Fibroblast of peridontal ligament (primary cell): ENCODE measurements at regions not wholly inside any gene's neighbourhood (a gene's known extent, or its start where the extent isn't known, plus 50 kb on each side); places are given as distances from the start of the nearest gene placed in this dataset.
"Not testable (repeated sequence)": the region's sequence is repeated elsewhere in the genome, so short reads cannot be mapped to it uniquely, and the experiment has no call there.

ENCODE experiments used
- DNase-seq: peaks from one replicate; pipeline ENCODE4 v3.0.0-alpha.2; 2010; ENCODE audit errors: extremely low read depth

DNA sequence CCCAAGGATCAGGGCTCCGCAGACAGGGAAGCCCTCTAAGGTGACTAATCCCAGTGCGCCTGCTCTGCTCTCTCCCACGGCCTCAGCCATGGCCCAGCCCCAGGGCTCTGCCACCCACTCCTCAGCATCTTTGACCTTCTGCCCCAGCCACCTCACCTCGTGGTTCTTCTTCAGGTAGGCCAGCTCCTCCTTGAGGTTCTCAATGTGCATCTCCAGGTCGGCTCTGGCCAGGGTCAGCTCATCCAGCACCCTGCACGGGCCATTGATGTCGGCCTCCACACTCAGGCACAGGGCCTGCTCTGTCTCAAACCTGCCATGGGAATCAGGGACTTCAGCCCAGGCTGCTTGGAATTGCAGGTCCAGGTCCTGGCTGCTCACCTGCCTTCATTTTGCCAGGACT, 128.4 kb downstream of the TNFRSF13B start:
- DNase-seq = not testable (repeated sequence)

- not testable (repeated sequence) for DNase-seq
Measured at GRCh38 chr17:16842346-16842745, 129.6 kb downstream of the TNFRSF13B start.

GRCh38 chr17:16841896-16842295, 130.0 kb downstream of the TNFRSF13B start:
- DNase-seq = not testable (repeated sequence)

- not testable (repeated sequence) for DNase-seq
Measured at GRCh38 chr17:16840219-16840618, 131.7 kb downstream of the TNFRSF13B start.

DNA sequence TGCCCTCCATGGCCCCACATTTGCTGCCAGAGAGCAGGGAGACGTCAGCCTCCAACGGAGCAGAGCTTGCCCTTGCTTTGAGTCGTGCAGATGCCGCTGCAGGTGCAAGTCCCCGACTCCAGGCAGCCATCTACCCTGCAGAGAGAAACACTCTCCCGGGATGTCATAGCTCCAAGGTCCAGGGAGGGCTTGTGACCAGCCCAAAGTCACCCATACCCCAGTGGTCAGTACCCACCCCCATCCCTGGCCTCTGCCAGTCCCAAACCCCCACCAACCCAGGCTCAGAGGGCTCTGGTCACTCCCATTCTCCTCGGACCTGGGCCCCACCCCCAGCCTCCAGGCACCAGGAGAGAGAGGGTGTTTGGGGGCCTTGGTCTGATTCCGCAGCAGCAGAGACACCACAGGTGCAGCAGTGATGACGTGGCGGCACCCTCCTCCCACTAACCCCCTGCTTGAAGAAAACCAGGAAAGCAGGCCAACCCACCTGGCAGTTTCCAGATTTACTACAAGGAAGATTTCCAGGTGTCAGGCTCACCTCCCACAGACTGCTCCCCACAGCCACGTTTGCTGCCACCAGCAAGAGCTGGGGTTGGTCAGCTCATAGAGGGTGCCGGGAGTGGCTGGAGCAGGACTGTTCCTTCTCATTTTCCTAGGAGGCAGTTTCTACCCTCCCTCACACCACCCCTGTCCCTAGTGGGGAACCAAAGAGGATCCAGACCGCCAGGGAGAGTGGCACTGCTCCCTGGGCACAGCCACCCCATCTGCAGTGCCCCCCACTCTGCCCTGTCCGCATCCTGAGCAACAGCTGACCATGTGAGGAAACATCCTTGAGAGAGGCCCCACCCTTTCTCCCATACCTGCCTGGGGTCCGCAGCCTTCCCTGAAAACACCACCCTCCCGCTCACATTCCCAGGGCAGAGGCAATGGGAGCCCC, 132.4 kb downstream of the TNFRSF13B start:
- not testable (repeated sequence) for DNase-seq

DNA sequence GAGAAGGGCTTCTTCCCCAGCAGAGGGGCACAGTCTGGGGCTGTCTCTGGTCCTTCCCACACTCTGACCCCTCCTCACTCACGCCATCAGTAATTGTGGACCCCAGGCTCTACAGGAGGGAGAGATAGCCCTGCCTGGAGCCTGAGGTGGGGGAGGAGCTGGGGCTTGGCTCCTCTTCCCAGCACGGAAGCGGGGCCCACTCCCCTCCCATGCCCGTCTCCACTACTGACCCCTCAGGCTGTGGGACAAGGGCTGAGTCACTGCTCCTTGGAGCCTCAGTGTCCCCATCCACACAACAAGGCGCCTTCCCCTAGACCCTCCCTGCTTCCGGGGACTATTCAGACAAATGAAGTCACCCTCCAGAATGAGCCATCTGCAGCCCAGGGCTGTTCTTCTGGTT, 133.1 kb downstream of the TNFRSF13B start:
- not testable (repeated sequence) for DNase-seq

GRCh38 chr17:16838287-16838686, 133.6 kb downstream of the TNFRSF13B start:
- DNase-seq = not testable (repeated sequence)

DNA sequence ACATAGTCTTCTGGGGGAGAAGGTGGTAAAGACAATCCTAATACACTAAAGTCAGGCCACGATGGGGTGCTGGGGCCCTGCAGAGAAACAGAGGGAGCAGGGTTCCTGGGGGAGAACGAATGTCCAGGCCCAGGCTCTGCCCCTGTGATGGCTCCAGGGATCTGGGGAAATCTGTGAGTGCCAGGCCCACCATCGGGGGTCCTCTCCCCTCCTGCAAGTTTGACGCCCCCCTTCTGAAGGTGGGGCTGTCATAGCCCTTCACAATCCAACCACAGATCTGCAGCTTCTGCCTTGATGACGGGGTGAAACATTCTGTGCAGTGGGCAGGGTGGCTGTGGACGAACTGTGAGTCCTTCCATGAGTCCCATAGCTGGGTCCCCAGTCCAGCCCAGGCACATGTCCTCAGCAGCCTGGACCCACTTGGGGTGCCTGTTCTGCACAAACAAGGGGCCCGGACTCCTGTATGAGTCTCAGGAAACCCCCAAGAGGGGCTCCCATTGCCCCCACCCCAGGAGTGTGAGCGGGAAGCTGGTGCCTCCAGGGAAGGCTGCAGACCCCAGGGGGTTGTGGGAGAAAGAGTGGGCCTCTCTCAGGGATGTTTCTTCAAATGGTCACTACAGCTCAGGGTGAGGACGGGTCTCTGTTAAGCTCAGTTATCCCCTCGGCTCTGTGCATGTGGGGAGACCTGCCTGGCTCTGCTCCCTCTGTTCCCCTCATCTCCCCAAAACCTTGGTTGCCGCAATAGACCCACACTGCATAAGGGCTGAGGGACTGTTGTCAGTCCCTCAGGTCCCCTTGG, 134.3 kb downstream of the TNFRSF13B start:
- DNase-seq = not testable (repeated sequence)

DNA sequence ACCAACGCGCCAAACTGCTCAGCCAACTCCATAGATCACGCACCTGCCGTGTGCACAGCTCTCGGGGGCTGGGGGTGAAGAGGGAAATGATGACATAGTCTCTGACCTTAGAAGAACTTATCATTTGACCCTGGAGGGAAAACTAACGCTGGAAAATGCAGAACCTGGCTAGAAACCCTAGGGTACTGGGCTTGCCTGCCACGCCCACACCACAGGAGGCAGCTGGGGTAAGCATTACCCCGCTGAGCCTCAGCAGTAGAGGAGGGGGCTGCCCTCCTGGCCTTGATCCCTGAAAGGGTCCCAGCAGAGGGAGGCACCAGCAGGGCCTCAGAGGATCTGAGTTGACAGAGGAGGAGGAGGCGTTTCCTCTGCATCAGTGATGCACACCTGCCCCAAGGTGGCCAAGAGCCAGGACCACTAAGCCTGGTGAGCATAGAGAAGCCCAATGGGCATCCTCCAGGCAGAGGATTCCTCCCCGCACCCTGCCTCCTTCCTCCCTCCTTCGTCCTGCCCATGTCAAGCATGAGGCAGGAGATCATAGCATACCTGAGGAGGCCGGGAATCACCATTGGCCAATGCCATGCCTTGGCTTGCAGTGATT, 135.5 kb downstream of the TNFRSF13B start:
- not testable (repeated sequence) for DNase-seq

DNA sequence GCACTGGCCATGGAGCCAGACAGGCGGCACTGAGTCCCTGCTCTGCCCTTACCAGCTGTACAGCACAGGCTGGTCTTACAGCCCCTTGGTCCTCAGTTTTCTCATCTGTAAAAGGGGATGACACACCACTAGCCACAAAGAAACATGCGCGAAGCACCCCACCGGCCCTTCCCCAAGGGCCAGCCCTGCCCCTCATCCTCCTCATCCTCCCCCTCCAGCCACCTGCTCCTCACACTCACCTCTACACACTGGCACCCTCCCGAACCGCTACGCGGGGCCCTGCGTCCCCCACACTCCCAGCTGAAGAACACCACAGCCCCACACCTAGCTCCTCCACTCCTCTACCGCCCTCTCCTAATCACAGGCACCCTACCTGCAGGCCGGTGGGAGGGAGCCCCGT, 138.4 kb downstream of the TNFRSF13B start:
- not testable (repeated sequence) for DNase-seq

- DNase-seq = not testable (repeated sequence)
Measured at GRCh38 chr17:16832853-16833252, 139.1 kb downstream of the TNFRSF13B start.

DNA sequence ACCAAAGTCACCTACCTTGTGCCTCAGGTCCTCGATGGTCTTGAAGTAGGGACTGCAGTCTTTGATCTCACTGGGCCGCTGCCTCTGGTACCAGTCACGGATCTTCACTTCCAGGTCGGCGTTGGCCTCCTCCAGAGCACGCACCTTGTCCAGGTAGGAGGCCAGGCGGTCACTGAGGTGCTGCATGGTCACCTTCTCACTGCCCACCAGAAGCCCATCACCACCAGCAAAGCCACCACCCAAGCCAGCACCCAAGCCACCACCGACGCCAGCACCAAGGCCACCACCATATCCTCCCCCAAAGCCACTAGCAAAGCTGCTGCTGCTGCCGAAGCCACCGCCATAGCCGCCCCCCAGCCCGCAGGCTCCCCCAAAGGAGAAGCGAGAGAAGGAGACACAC, 139.7 kb downstream of the TNFRSF13B start:
- DNase-seq = not testable (repeated sequence)

DNA sequence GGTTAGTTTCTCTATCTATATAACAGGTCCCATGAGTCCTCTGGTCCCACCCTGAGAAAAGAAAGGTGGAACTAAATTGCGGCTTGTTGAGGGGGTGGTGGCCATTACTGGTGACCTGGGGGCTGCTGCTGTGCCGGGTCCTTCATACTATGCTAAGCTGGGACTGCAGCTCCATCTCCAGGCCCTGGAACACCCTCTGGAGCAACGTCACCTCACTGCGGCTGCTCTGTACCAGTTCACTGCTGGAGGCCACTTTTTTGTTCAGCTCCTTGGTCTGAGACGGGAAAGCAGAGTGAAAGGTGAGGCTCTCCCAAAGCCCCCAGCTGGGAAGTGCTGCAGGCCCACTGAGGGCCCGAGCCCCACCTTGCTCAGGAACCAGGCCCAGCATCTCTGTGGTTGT, 140.7 kb downstream of the CCDC144A start:
- not testable (repeated sequence) for DNase-seq

GRCh38 chr17:16830219-16830618, 140.2 kb downstream of the CCDC144A start:
- DNase-seq = not testable (repeated sequence)
